IPS-18c (cell line): ENCODE measurements at regions not wholly inside any gene's neighbourhood (a gene's known extent, or its start where the extent isn't known, plus 50 kb on each side); places are given as distances from the start of the nearest gene placed in this dataset.

Experiments used
- H3K4me3 ChIP-seq: 2 replicates; pipeline ENCODE4 v1.7.0; 2013; ENCODE audit warnings: low read depth, mild to moderate bottlenecking, low read length, moderate library complexity; ENCODE audit not compliant: insufficient read depth
- H3K9me3 ChIP-seq: one replicate; pipeline ENCODE4 v1.6.1; 2013; ENCODE audit warnings: mild to moderate bottlenecking, low read length, moderate library complexity; ENCODE audit not compliant: control insufficient read depth, insufficient read depth

GRCh38 chr10:46235705-46236545 lies 50.9 kb upstream of the ANTXRL start:
- no peak overlapping the region; the same call in 1 of the 2 replicates for H3K4me3 ChIP-seq

GRCh38 chr10:46236546-46236887 lies 50.3 kb upstream of the ANTXRL start:
- Histone ChIP-seq H3K9me3 (no peaks in the 10 kb centered on the region), H3K4me3 (no peak overlapping the region)

More at GRCh38 chr10:46235705-46236545, 50.9 kb upstream of the ANTXRL start:
- no peaks in the 10 kb centered on the region for H3K9me3 ChIP-seq

GRCh38 chr10:46236941-46237681 lies 49.7 kb upstream of the ANTXRL start:
- no peak overlapping the region for H3K4me3 ChIP-seq
- H3K9me3 ChIP-seq: no peaks in the 10 kb centered on the region
